ENCODE measurements at regions not wholly inside any gene's neighbourhood (a gene's known extent, or its start where the extent isn't known, plus 50 kb on each side); places are given as distances from the start of the nearest gene placed in this dataset.

- intact Hi-C loops (cut with micrococcal nuclease; ENCODE audit: unreplicated experiment): no loop called here
- Histone ChIP-seq H3K27me3 (replicated peaks; ENCODE audit: control insufficient read depth, insufficient read depth, low read length) (no peaks in the 10 kb centered on the region), H3K4me3 (ENCODE audit: low read depth, low read length) (no peak overlapping the region), H3K36me3 (ENCODE audit: control insufficient read depth, insufficient read depth, low read length) (no peaks in the 10 kb centered on the region), H3K9me3 (no peaks in the 10 kb centered on the region), H3K4me1 (no peaks in the 10 kb centered on the region)
- TF ChIP-seq CTCF (IDR thresholded peaks at IDR 0.05; ENCODE audit: insufficient read depth in 1 of 2, low read depth in 1 of 2, low read length in 1 of 2, severe bottlenecking in 1 of 2, unreplicated experiment in 1 of 2): no peak
- Mint-ChIP-seq H3K27me3 (ENCODE audit: insufficient read depth, unreplicated experiment) (no peaks in the 10 kb centered on the region), H3K4me3 (ENCODE audit: unreplicated experiment) (no peak overlapping the region), H3K4me1 (ENCODE audit: low read depth, unreplicated experiment) (no peaks in the 10 kb centered on the region), H3K27ac (ENCODE audit: unreplicated experiment) (no peak overlapping the region), H3K36me3 (ENCODE audit: insufficient read depth, unreplicated experiment) (no peaks in the 10 kb centered on the region), H3K9me3 (ENCODE audit: unreplicated experiment) (no peaks in the 10 kb centered on the region)
- ChIA-PET CTCF (no interaction called here), POLR2A (no interaction called here)
- no peak for DNase-seq
- no TSS peak for BruUV-seq (replicated peaks)
Observed at GRCh38 chr18:45149712-45150111, 465.6 kb upstream of the SLC14A2 start.

GRCh38 chr18:45151645-45152044 lies 463.6 kb upstream of the SLC14A2 start:
- Histone ChIP-seq H3K4me1 (no peaks in the 10 kb centered on the region), H3K27me3 (replicated peaks; ENCODE audit: control insufficient read depth, insufficient read depth, low read length) (no peaks in the 10 kb centered on the region), H3K36me3 (ENCODE audit: control insufficient read depth, insufficient read depth, low read length) (no peaks in the 10 kb centered on the region), H3K9me3 (no peaks in the 10 kb centered on the region), H3K4me3 (ENCODE audit: low read depth, low read length) (no peak overlapping the region)
- DNase-seq: no peak
- H3K9me3 Mint-ChIP-seq (ENCODE audit: unreplicated experiment): no peaks in the 10 kb centered on the region
- POLR2A ChIA-PET: no interaction called here
- H3K4me3 Mint-ChIP-seq (ENCODE audit: unreplicated experiment): no peak overlapping the region
- intact Hi-C loops (cut with micrococcal nuclease; ENCODE audit: unreplicated experiment): no loop called here
- no peaks in the 10 kb centered on the region for H3K36me3 Mint-ChIP-seq (ENCODE audit: insufficient read depth, unreplicated experiment)
- BruUV-seq (replicated peaks): no TSS peak
- no peaks in the 10 kb centered on the region for H3K4me1 Mint-ChIP-seq (ENCODE audit: low read depth, unreplicated experiment)
- no peaks in the 10 kb centered on the region for H3K27me3 Mint-ChIP-seq (ENCODE audit: insufficient read depth, unreplicated experiment)
- TF ChIP-seq CTCF (IDR thresholded peaks at IDR 0.05; ENCODE audit: insufficient read depth in 1 of 2, low read depth in 1 of 2, low read length in 1 of 2, severe bottlenecking in 1 of 2, unreplicated experiment in 1 of 2): no peak
- CTCF ChIA-PET: no interaction called here
- no peak overlapping the region for H3K27ac Mint-ChIP-seq (ENCODE audit: unreplicated experiment)

GRCh38 chr18:45155526-45155925 lies 459.8 kb upstream of the SLC14A2 start:
- no peaks in the 10 kb centered on the region for H3K36me3 ChIP-seq (ENCODE audit: control insufficient read depth, insufficient read depth, low read length)
- DNase-seq: no peak
- H3K27me3 Mint-ChIP-seq (ENCODE audit: insufficient read depth, unreplicated experiment): peaks cover 2% of the 10 kb centered on the region
- no peak overlapping the region for H3K27ac Mint-ChIP-seq (ENCODE audit: unreplicated experiment)
- ChIA-PET CTCF (no interaction called here), POLR2A (no interaction called here)
- H3K4me1 Mint-ChIP-seq (ENCODE audit: low read depth, unreplicated experiment): no peaks in the 10 kb centered on the region
- no peaks in the 10 kb centered on the region for H3K9me3 ChIP-seq
- H3K4me3 Mint-ChIP-seq (ENCODE audit: unreplicated experiment): no peak overlapping the region
- TF ChIP-seq CTCF (IDR thresholded peaks at IDR 0.05; ENCODE audit: insufficient read depth in 1 of 2, low read depth in 1 of 2, low read length in 1 of 2, severe bottlenecking in 1 of 2, unreplicated experiment in 1 of 2): no peak
- no TSS peak for BruUV-seq (replicated peaks)
- no peaks in the 10 kb centered on the region for H3K9me3 Mint-ChIP-seq (ENCODE audit: unreplicated experiment)
- H3K4me3 ChIP-seq (ENCODE audit: low read depth, low read length): no peak overlapping the region
- no peaks in the 10 kb centered on the region for H3K4me1 ChIP-seq
- no peaks in the 10 kb centered on the region for H3K27me3 ChIP-seq (replicated peaks; ENCODE audit: control insufficient read depth, insufficient read depth, low read length)
- intact Hi-C loops (cut with micrococcal nuclease; ENCODE audit: unreplicated experiment): no loop called here
- no peaks in the 10 kb centered on the region for H3K36me3 Mint-ChIP-seq (ENCODE audit: insufficient read depth, unreplicated experiment)

All from Caco-2 (cell line).